MM.1S (cell line): ENCODE measurements at regions not wholly inside any gene's neighbourhood (a gene's known extent, or its start where the extent isn't known, plus 50 kb on each side); places are given as distances from the start of the nearest gene placed in this dataset.

Experiments used
- CTCF ChIP-seq: fragments of 300-600 bp; sonication (generic); IDR thresholded peaks from 2 replicates; pipeline ENCODE4 v1.5.1; 2016; ENCODE audit warnings: antibody characterized with exemption, low read length, mixed read lengths
- EZH2 ChIP-seq: fragments of 300-600 bp; sonication (generic); optimal IDR thresholded peaks from 2 replicates; pipeline ENCODE3; 2017; ENCODE audit warnings: low read depth, mild to moderate bottlenecking, antibody characterized with exemption, low read length, mixed read lengths
- EZH2phosphoT487 ChIP-seq: fragments of 300-600 bp; sonication (generic); IDR thresholded peaks from 2 replicates; pipeline ENCODE4 v1.6.1; 2018; ENCODE audit warnings: antibody characterized with exemption, low read length

DNA sequence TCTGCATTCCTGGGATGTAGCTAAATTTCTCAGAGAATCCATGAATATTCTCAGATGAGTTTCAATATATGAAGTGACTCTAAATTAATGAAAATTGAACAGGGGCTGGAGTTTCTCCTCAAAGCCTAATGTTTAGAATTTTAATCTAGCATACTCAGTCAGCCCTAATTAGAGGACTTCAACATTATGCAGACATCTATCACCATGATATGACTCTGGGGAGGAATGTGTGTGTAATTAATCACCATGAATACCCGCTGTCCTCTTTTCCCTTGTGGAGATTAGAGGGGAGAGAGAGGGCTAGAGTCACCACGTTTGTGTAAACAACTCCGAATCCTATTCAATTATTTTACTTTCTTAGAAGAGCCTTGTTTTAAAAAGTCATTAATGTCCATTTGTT lies 698.6 kb upstream of the MDGA2 start:
- TF ChIP-seq EZH2phosphoT487 (no peak), CTCF (no peak), EZH2 (no peak)
